Sigmoid colon (tissue), 6 donors: ENCODE measurements at regions not wholly inside any gene's neighbourhood (a gene's known extent, or its start where the extent isn't known, plus 50 kb on each side); places are given as distances from the start of the nearest gene placed in this dataset.

Experiments
- DNase-seq: peaks from one replicate; pipeline ENCODE4 v3.0.0-alpha.2; 2019
- H3K27ac ChIP-seq, 4 donors: fragments of 200-600 bp; sonication (generic); one replicate each; pipeline ENCODE4 v1.5.1; 2016 to 2019; ENCODE audit warnings: mild to moderate bottlenecking in 1 of 4
- H3K27me3 ChIP-seq, 3 donors: fragments of 200-600 bp; sonication (generic); one replicate each; pipeline ENCODE4 v1.5.1; 2019; ENCODE audit warnings: mild to moderate bottlenecking in 1 of 3
- H3K36me3 ChIP-seq, 4 donors: fragments of 200-600 bp; sonication (generic); one replicate each; pipeline ENCODE4 v1.5.1; 2016 to 2019
- H3K4me1 ChIP-seq, 4 donors: fragments of 200-600 bp; sonication (generic); one replicate each; pipeline ENCODE4 v1.5.1; 2017 to 2019
- H3K4me3 ChIP-seq, 4 donors: fragments of 200-600 bp; sonication (generic); one replicate each; pipeline ENCODE4 v1.5.1; 2017 to 2019; ENCODE audit warnings: mild to moderate bottlenecking in 2 of 4, moderate library complexity in 1 of 4
- H3K9me3 ChIP-seq, 4 donors: fragments of 200-600 bp in 3 of 4; sonication (generic) in 3 of 4; one replicate each; pipeline versions ENCODE4 v1.5.1 to v1.6.1; 2013 to 2019
- CTCF ChIP-seq, 4 experiments: fragments of 450-650 bp in 3 of 4; fragments of 200-600 bp in 1 of 4; IDR thresholded peaks; one replicate each; pipeline ENCODE4 v1.5.1; 2016 to 2019; ENCODE audit warnings: antibody characterized with exemption in 4 of 4, mild to moderate bottlenecking in 3 of 4, moderate library complexity in 2 of 4
- EP300 ChIP-seq, 4 donors: sonication (generic); formaldehyde crosslinking; IDR thresholded peaks; one replicate each; pipeline ENCODE4 v1.6.1; 2017; ENCODE audit warnings: antibody characterized with exemption in 4 of 4
- POLR2A ChIP-seq, 2 donors: fragments of 450-650 bp; IDR thresholded peaks; one replicate each; pipeline ENCODE4 v1.6.1; 2016; ENCODE audit warnings: antibody characterized with exemption in 2 of 2, mild to moderate bottlenecking in 2 of 2, moderate library complexity in 2 of 2
- POLR2AphosphoS5 ChIP-seq, 4 donors: sonication (generic); formaldehyde crosslinking; IDR thresholded peaks; one replicate each; pipeline ENCODE4 v1.6.1; 2017; ENCODE audit warnings: antibody characterized with exemption in 4 of 4
- WGBS, 2 donors: extraction: QIAGEN DNeasy Blood & Tissue Kit; methylation state at CpG; one replicate each; pipeline ENCODE4 v1.1.7; 2013; 5-methylcytosine and 5-hydroxymethylcytosine counted together
- intact Hi-C: fragments of 100-400 bp; cut with DNase I; formaldehyde crosslinking; loops from one replicate; pipeline ENCODE4 v1.15.1; 2023
- donor health status: healthy with polysubstance abuse.
- donor health status: healthy.

GRCh38 chr20:55173601-55174000 is 698.2 kb downstream of the DOK5 start:
- H3K4me3 ChIP-seq: no peak overlapping the region
- H3K27me3 ChIP-seq: no peaks in the 10 kb centered on the region
- H3K9me3 ChIP-seq: no peaks in the 10 kb centered on the region
- no peak overlapping the region for H3K27ac ChIP-seq
- peaks cover 0 to 21% (median 16%) of the 10 kb centered on the region in 4 donors for H3K4me1 ChIP-seq
- TF ChIP-seq POLR2A (IDR thresholded peaks at IDR 0.05) (no peak), POLR2AphosphoS5 (IDR thresholded peaks at IDR 0.05) (no peak), CTCF (IDR thresholded peaks at IDR 0.05) (no peak), EP300 (IDR thresholded peaks at IDR 0.05) (no peak)
- 24 to 63% methylated on average over 1 of the region's 1 CpG for WGBS, 2 donors
- no peaks in the 10 kb centered on the region for H3K36me3 ChIP-seq
- DNase-seq: no peak
- intact Hi-C loops: no loop called here

GRCh38 chr20:55172310-55173002 is 697.1 kb downstream of the DOK5 start:
- Histone ChIP-seq H3K4me3 (no peak overlapping the region), H3K36me3 (no peaks in the 10 kb centered on the region), H3K27ac (no peak overlapping the region), H3K27me3 (no peaks in the 10 kb centered on the region), H3K4me1 (peaks cover 0 to 17% (median 11%) of the 10 kb centered on the region in 4 donors), H3K9me3 (no peaks in the 10 kb centered on the region)
- intact Hi-C loops: no loop called here
- TF ChIP-seq EP300 (IDR thresholded peaks at IDR 0.05): no peak
- TF ChIP-seq POLR2AphosphoS5 (IDR thresholded peaks at IDR 0.05): no peak
- no peak for TF ChIP-seq CTCF (IDR thresholded peaks at IDR 0.05)
- TF ChIP-seq POLR2A (IDR thresholded peaks at IDR 0.05): no peak
- DNase-seq: no peak
- WGBS, 2 donors: 51 to 82% methylated on average over 4 of the region's 4 CpGs

- H3K27ac ChIP-seq: no peak overlapping the region
- WGBS, 2 donors: 21 to 78% methylated on average over 2 of the region's 2 CpGs
- H3K4me1 ChIP-seq: no peaks in the 10 kb centered on the region
- H3K4me3 ChIP-seq: no peak overlapping the region
- H3K9me3 ChIP-seq: no peaks in the 10 kb centered on the region
- H3K27me3 ChIP-seq: no peaks in the 10 kb centered on the region
- H3K36me3 ChIP-seq: no peaks in the 10 kb centered on the region
- intact Hi-C loops: no loop called here
- DNase-seq: no peak
- TF ChIP-seq POLR2AphosphoS5 (IDR thresholded peaks at IDR 0.05) (no peak), EP300 (IDR thresholded peaks at IDR 0.05) (no peak), POLR2A (IDR thresholded peaks at IDR 0.05) (no peak), CTCF (IDR thresholded peaks at IDR 0.05) (no peak)
Measured at GRCh38 chr20:55166063-55166462, 690.7 kb downstream of the DOK5 start.

- no peaks in the 10 kb centered on the region for H3K27me3 ChIP-seq
- WGBS, 2 donors: 88 to 94% methylated on average over 1 of the region's 1 CpG
- H3K4me1 ChIP-seq: peaks cover 0 to 10% (median 3%) of the 10 kb centered on the region in 4 donors
- intact Hi-C loops: no loop called here
- DNase-seq: no peak
- H3K4me3 ChIP-seq: no peak overlapping the region
- no peak overlapping the region for H3K27ac ChIP-seq
- H3K9me3 ChIP-seq: no peaks in the 10 kb centered on the region
- TF ChIP-seq CTCF (IDR thresholded peaks at IDR 0.05) (no peak), EP300 (IDR thresholded peaks at IDR 0.05) (no peak), POLR2AphosphoS5 (IDR thresholded peaks at IDR 0.05) (no peak)
- no peaks in the 10 kb centered on the region for H3K36me3 ChIP-seq
Measured at GRCh38 chr20:55160996-55161395, 685.6 kb downstream of the DOK5 start.

DNA sequence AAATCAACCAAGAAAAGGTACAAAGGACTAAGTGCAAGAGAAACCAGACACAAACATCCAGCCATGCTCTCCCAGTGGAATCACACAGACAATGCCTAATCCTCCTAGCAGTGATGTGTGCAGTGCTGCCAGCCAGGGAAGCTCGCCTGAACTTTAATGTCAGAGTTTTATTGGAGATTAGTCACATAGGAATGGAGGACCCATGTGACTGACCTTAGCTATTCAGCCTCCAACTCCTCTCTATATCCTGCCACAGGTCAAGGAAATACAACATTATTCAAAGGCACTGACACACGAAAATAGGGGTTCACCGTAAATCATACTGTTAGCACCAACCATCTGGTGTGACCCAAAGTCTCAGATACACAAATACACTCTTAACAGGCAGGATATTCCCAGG is 684.6 kb downstream of the DOK5 start:
- Histone ChIP-seq H3K9me3 (no peaks in the 10 kb centered on the region), H3K36me3 (no peaks in the 10 kb centered on the region), H3K4me3 (no peak overlapping the region), H3K4me1 (peaks cover 0 to 10% (median 3%) of the 10 kb centered on the region in 4 donors), H3K27me3 (no peaks in the 10 kb centered on the region), H3K27ac (peak overlapping the region in 1 of 4 donors; percentile 30)
- no peak for TF ChIP-seq EP300 (IDR thresholded peaks at IDR 0.05)
- peak in 1 of 4 donors; percentile 8 for TF ChIP-seq POLR2AphosphoS5 (IDR thresholded peaks at IDR 0.05)
- TF ChIP-seq CTCF (IDR thresholded peaks at IDR 0.05): no peak
- intact Hi-C loops: no loop called here
- DNase-seq: no peak
- 52% methylated on average over 3 of the region's 3 CpGs for WGBS, 2 donors
